ENCODE measurements at regions not wholly inside any gene's neighbourhood (a gene's known extent, or its start where the extent isn't known, plus 50 kb on each side); places are given as distances from the start of the nearest gene placed in this dataset.
"Not testable (repeated sequence)": the region's sequence is repeated elsewhere in the genome, so short reads cannot be mapped to it uniquely, and the experiment has no call there.

DNA sequence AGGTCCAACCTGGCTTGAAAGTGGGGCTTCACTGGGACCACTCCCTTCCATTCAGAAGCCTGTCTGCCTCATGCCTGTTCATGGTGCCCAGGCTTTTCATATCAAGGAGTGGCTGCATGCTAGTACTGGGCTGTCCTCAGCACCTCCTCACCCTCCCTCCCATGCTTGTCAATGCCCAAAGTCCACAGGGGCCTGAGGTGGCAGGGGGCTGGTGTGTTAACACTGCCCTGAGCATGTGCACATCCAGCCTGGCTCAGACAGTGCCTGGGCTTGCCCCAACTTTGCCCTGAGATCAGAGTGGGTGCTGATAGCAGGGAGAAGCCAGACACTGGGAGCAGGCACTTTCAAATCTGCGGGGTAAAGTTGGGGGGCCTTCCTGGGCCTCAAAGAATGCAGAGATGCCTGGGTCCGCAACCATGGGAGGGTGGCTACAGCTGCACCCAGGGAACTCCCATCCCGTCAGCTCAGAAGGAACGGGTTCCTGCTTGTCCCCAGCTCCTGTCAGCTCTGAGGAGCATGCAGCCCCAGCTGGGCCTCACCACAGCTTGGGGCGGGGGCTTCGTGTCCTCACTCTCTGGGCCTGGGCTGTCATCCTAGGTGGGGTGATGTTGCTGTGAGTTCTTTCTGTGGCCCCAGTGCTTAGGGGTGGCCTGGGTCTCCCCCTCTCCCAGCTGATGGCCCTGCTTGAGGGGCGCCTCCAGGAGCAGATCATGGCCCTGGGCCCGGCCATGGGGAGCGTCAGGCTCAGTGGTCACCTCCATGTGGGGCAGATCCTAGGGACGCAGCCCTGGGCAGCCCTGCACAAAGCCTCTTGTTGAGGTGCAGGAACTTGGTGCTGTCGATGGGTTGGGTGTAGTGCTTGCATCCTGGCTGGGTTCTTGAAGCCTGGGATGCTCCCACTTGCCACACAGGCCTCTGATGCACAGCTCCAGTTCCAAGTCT lies 830.6 kb upstream of the SLITRK5 start:
- no peak for DNase-seq (ENCODE audit: low read depth in 4 of 4, low spot score in 3 of 4)

GRCh38 chr13:86841264-86841663 lies 829.9 kb upstream of the SLITRK5 start:
- DNase-seq (ENCODE audit: low read depth in 4 of 4, low spot score in 3 of 4), result no peak

DNA sequence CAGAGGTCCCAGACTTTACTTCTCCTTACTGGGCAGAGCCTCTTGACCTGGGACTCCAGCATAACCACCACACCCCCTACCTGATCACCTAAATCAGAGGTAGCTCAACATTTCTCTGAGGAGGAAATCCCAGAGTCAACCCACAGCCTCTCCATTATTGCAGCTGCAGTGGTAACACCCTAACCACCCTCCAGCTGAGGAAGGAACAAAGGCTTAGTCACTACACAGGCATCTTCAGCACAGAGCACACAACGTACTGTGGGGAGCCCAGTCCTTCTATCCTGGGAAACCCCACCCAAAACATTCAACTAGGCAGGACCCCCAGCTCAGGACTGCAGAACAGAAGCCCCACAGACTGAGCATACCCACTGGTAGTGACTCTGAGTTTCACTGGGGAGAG lies 824.7 kb upstream of the SLITRK5 start:
- DNase-seq (ENCODE audit: low read depth in 4 of 4, low spot score in 3 of 4), result no peak

DNA sequence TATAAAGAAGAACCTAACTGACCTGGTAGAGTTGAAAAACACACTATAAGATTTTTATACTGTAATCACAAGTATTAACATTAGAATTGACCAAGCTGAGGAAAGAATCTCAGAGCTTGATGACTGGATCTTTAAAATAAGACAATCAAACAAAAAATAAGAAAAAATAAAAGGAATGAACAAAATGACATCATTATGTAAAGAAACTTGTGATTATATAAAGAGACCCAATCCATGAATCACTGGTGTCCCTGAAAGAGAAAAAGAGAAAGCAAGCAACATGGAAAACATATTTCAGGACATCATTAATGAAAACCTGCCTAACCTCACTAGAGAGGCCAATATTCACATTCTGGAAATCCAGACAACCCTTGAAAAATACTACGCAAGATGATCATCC lies 822.5 kb upstream of the SLITRK5 start:
- DNase-seq (ENCODE audit: low read depth in 4 of 4, low spot score in 3 of 4), result no peak

DNA sequence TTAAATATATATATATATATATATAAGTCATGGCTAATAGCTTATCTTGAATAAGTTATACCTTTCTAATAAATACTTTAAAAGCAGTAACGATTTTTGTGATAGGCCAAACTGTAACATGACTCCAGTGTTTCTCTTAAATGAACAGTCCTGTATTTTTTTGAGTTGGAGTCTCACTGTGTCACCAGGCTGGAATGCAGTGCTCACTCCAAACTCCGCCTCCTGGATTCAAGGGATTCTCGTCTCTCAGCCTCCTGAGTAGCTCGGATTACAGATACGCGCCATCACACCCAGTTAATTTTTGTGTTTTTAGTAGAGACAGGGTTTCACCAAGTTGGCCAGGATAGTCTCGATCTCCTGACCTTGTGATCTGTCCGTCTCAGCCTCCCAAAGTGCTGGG lies 814.2 kb upstream of the SLITRK5 start:
- no peak for DNase-seq (ENCODE audit: low read depth in 4 of 4, low spot score in 3 of 4)

DNA sequence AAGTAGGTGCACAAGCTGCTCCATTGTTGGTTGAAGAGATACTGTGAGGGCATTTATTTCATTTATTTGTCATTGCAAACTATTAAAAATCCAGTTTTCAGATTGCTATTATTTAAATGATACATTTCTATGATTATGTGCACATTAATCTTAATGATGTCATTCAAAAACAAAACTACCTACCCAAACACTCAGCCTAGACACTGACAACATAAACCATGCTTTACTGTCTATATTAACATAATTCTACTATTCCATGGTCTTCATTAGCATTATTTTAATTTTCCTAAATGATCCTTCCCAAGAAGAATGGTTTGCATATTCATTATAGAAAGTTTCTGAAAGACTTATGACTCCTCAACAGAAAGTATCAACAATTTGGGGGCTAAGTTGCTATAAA lies 813.0 kb upstream of the SLITRK5 start:
- no peak for DNase-seq (ENCODE audit: low read depth in 4 of 4, low spot score in 3 of 4)

DNA sequence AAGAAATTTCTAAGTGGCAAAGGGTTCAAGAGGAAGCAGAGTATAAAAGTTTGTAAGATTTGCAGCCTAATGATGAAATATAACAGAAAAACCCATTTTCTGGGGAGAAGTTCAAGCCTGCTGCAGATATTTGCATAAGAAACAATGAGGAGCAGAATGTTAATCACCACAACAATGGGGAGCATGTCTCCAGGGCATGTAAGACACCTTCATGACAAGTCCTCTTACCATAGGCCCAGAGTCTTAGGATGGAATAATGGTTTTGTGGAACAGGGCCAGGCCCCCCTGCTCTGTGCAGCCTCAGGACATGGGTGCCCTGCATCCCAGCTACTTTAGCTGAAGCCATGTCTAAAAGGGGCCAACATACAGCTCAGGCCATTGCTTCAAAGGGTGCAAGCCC lies 809.0 kb upstream of the SLITRK5 start:
- DNase-seq (ENCODE audit: low read depth in 4 of 4, low spot score in 3 of 4), result no peak

DNA sequence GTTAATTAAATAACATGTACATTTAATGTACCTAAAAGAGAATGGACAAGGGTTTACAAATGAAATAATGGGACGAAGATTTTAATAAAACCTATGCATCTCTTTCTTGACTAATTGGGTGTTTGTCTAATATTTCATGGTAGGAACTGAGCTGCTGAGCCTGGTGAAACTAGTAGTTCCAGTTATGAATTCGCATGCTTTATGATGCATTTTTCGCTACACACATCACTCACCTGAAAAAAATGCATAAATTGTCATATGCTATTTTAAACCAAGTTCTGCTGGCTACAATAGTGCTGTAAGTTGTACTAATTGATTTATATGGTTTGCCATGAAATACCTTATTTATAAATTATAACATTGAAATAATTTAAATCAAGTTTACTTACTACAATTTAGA lies 806.8 kb upstream of the SLITRK5 start:
- no peak for DNase-seq (ENCODE audit: low read depth in 4 of 4, low spot score in 3 of 4)

GRCh38 chr13:86870444-86870843 lies 800.7 kb upstream of the SLITRK5 start:
- DNase-seq (ENCODE audit: low read depth in 4 of 4, low spot score in 3 of 4), result no peak

DNA sequence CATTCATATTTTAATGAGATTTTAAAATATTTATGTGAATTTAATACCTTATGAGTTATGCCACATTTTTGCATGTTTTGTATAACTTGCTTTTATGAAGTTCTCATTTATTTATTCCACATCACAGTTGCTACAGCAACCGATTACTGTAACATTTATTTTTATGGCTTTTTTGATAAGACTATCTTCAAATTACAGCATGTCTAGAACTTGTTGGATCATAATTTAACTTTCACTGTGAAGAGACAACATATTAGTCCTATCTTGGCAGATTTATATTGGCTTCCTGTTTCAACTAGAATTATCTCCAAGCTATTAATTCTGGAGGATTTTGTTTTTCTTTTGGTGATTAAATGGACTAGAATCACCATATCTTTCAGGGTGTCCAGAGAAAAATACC lies 793.7 kb upstream of the SLITRK5 start:
- no peak for DNase-seq (ENCODE audit: low read depth in 4 of 4, low spot score in 3 of 4)

DNA sequence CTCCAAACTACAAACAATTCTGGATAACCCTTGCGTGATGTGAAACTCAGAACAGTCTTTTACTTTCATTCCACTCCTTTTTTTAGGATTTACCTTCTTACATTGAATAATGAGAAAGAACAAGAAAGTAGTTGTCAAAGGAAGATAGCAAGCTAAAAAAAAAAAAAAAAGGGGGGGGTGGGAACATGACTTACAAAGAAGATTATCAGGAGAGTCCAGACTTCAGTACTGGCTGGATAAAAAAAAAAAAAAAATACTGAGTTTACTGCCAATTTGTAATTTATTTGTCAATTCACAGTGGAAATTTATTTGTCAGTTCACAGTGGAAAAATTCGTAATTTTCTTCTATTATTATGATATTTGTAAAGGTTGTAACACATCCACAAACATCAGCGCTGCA lies 792.4 kb upstream of the SLITRK5 start:
- DNase-seq (ENCODE audit: low read depth in 4 of 4, low spot score in 3 of 4), result no peak

DNA sequence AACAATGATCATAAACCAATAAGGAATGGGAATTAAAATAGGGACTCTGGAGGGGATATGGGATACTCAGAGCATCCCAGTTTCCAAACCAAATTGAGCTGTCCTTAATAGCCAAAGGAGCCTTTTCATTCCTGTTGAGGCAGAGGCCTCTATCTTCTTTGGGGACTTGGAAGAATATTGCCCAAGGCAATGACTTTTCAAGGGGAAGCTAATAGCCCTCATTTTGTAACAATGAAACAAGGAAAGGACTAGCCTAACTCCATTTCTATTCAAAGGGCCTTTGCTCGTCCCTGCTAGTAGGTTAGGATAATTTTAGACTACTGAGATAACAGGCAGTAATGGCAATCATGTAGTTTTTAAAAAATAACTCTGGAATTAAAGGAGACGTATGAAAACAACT lies 789.8 kb upstream of the SLITRK5 start:
- DNase-seq (ENCODE audit: low read depth in 4 of 4, low spot score in 3 of 4), result no peak

GRCh38 chr13:86882107-86882506 lies 789.1 kb upstream of the SLITRK5 start:
- DNase-seq (ENCODE audit: low read depth in 4 of 4, low spot score in 3 of 4), result no peak

DNA sequence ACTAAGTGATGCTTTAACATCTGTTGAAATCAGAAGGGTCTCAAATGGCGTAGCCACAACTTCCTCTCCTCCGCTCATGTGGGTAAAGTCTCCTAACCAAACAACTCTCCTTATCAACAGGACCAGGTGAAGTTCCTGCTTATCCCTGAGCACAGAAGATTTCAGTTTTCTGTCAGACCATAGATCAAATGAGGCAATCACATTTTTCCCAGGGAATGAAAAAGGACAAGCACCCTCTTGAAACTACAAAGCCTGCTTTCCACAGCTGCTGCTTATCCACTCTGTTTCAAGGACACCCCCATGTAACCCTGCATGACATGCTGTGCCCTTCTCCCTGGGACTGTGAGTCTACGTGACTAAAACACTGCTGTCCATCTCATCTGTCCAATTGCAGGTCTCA lies 788.3 kb upstream of the SLITRK5 start:
- DNase-seq (ENCODE audit: low read depth in 4 of 4, low spot score in 3 of 4), result no peak

- no peak for DNase-seq (ENCODE audit: low read depth in 4 of 4, low spot score in 3 of 4)
Observed at GRCh38 chr13:86892330-86892729, 778.8 kb upstream of the SLITRK5 start.

DNA sequence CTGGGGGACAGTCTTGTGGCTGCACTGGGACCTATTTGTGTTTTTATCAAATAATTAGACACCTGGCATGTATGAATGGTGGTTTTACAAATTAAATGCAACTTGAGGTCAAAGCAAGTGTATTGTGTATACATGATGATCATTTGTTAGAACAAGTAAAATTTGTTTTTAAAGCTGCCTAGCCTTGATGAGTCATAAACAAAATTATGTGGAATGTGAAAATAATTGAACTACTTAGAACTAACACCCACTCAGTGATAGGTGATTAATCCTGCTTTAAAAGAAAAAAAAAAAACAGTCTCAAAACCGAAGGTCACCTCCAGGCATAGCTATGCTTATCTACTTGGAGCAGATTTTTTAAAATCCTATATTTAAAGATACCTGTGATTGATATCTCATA lies 770.3 kb upstream of the SLITRK5 start:
- no peak for DNase-seq (ENCODE audit: low read depth in 4 of 4, low spot score in 3 of 4)

GRCh38 chr13:86906127-86906874 lies 764.9 kb upstream of the SLITRK5 start:
- DNase-seq (ENCODE audit: low read depth in 4 of 4, low spot score in 3 of 4), result no peak

- DNase-seq (ENCODE audit: low read depth in 4 of 4, low spot score in 3 of 4), result no peak
Observed at GRCh38 chr13:86907156-86907555, 764.0 kb upstream of the SLITRK5 start.

DNA sequence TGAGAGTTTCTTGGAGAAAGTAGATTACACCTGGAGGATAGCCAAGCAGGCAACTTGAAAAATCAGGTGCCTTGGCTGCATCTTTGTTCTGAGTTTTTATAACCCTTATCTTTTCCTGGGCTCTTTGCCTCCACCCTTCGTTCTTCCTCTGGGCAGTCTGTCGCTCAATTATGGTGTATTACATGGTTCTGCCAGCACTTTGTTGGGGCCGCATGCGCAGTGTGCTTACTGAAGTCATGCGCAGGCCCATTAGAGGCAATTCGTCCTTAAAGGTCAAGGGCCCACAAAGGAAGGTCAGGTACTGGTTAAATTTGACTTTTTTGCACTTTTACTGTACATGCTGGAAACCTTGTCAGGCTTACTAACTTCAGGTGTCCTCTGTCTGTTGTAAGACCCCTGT lies 761.9 kb upstream of the SLITRK5 start:
- DNase-seq (ENCODE audit: low read depth in 4 of 4, low spot score in 3 of 4), result no peak

- DNase-seq (ENCODE audit: low read depth in 4 of 4, low spot score in 3 of 4), result no peak
Observed at GRCh38 chr13:86914757-86915156, 756.4 kb upstream of the SLITRK5 start.

- DNase-seq (ENCODE audit: low read depth in 4 of 4, low spot score in 3 of 4), result not testable (repeated sequence)
Observed at GRCh38 chr13:86917438-86917837, 753.7 kb upstream of the SLITRK5 start.

- DNase-seq (ENCODE audit: low read depth in 4 of 4, low spot score in 3 of 4), result no peak
Observed at GRCh38 chr13:86918682-86919081, 752.5 kb upstream of the SLITRK5 start.

Data from right renal pelvis (tissue), 4 donors.